NCI-H748 (cell line): ENCODE measurements at regions not wholly inside any gene's neighbourhood (a gene's known extent, or its start where the extent isn't known, plus 50 kb on each side); places are given as distances from the start of the nearest gene placed in this dataset.

Experiments
- DNase-seq: peaks from one replicate; lab custom pipeline; 2025; ENCODE audit not compliant: unreplicated experiment; lab: John Stamatoyannopoulos, UW

GRCh38 chr13:73601708-73602107 lies 532.5 kb downstream of the KLF12 start:
- no peak for DNase-seq

DNA sequence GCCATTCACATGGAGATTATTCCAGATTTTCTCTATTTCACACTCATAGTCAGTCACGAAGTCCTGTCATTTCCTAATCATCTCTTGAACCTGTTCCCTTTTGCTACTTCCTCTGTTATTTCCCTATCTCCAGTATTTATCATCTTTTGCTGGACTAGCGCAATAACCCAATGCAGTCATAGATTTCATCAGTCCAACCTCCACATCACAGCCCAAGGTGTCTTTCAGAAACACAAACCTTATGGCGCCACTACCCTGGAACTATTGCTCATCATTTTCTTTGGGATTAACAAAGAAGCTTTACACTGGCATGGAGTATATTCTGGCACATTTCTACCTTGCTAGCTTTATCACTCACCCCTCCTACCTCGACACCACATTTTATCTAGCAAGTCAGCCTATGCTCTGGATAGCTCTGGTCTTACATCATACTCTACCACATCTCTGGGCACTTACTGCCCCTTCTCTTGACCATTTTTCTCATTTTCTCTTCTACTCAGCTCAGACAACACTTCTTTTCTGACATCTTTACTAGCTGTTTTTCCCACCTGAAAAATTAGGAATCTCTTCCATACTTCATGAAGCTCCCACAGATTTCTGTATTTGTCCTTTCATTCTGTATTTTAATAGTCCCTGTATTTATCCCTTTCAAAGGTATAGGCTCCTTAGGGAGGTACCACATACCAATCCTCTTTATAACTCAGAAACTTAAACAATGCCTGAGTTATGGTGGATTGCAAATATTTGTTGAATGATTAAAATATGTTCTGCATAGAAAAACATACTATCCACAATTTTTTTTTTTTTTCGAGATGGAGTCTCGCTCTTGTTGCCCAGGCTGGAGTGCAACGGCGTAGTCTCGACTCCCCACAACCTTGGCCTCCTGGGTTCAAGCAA lies 534.7 kb downstream of the KLF12 start:
- no peak for DNase-seq

GRCh38 chr13:73598020-73598712 lies 536.0 kb downstream of the KLF12 start:
- no peak for DNase-seq

DNA sequence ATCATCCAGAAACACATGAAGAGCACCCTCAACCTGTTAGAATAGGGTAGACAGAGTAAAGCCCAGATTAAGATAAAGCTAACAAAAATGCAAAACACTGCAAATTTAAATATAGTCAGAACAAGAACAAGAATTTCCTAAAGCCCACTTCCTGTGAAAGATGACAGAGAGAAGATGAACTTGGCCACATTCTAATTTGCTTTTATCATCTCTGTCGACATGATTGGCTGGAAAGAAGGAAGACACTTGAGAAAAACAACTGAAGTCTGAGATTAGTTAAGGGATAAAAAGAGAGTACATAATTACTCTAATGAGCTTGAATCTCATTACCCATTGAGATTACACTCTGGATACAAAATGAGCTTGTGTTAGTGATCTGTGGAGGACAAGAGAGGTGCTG lies 537.6 kb downstream of the KLF5 start:
- no peak for DNase-seq

DNA sequence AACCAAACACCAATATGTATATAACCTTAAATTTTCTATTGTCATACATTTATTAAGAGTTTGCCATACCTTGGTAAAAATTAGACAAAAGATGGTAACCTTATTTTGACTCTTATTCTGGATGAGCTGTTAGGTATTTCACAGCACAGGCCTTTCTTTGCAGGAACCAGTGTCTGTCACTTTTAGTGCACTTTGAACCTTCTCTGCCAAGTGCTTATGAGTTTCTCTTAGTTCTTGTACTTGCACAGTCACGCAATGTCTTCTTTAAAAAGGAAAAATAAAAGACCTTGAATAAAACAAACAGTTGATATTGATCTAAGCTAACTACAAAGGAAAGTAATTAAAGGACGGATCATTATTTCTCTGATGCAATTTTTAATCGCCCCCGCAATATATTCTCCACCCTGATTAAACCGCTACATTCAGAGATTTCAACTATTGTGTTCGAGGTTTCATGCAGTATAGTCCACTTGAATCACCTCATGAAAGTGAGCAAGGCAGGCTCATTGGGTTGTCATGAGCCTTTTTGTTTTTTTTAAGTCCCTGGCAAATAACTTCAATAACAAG lies 534.5 kb downstream of the KLF5 start:
- DNase-seq, result peak; percentile 43

GRCh38 chr13:73591861-73592260 lies 533.1 kb downstream of the KLF5 start:
- DNase-seq, result no peak

- DNase-seq, result no peak
These were observed 532.0 kb downstream of the KLF5 start for GRCh38 chr13:73590795-73591194.

GRCh38 chr13:73585236-73585635 lies 526.4 kb downstream of the KLF5 start:
- no peak for DNase-seq

- DNase-seq, result no peak
These were observed 524.5 kb downstream of the KLF5 start for GRCh38 chr13:73583331-73583730.

DNA sequence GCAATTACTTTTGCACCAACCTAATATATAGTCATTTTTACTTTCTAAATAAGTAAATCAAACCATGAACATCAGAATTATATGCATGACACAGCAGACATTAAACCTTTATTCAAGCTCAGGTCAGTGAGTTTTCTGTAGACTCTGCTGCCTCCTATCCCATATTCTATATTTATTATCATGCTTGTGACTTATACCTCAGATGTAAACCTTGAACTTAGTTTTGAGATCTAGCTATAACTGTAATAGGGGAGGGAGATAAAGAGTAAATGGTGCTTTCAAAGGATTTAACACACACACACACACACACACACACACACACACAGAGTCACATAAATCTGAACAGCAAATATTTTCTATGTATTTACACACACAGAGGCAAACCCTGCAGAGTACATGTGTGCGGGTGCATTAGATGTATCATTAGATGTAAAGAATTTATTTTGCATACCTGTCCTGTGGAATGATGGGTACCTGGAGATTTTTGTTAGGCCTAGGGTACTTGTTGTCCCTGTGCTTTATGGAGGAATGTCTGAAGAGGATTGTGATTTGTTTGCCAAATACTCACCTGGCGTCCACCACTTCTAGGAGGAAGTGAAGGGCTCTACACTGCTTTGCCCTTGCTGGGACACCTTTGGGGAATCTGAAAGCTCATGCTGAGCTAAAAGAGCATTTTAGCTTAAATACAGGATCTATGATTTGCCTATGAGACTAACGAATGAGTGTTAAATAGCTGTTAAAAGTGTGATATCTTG lies 521.9 kb downstream of the KLF5 start:
- DNase-seq, result no peak

DNA sequence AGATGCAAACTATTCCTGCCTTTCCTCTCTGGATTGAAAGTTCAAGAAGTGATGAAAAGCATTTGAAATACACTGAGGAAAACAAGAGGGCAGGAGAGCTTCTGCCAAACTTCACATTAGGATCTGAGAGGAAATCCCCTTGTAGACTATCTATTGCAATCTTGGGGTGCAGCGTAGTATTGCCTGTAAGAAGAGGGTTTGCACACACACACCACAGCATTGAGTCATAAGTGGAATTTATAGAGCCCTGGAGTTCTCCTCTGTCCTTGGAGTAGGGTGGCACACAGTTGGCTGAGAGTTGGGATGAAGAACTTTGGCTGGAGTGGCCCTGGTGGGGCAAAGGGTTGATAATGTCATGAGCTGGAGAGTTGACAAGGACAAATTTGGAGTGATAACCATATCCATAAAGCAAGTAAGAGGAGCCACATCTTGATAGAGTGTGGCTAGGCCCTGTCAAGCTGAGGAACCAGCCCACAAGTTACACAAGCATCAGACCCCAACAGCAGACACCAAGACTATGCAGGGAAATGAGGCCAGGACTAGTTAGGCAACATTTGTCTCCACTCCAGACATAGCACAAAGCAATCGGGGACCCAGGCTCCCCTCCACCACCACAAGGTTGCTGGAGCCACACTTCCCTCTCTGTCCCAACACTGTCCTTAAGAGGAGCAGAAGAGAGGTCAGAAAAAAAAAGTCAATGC lies 520.9 kb downstream of the KLF5 start:
- no peak for DNase-seq

GRCh38 chr13:73578251-73578875 lies 519.6 kb downstream of the KLF5 start:
- no peak for DNase-seq

- DNase-seq, result no peak
These were observed 517.5 kb downstream of the KLF5 start for GRCh38 chr13:73576291-73576690.

DNA sequence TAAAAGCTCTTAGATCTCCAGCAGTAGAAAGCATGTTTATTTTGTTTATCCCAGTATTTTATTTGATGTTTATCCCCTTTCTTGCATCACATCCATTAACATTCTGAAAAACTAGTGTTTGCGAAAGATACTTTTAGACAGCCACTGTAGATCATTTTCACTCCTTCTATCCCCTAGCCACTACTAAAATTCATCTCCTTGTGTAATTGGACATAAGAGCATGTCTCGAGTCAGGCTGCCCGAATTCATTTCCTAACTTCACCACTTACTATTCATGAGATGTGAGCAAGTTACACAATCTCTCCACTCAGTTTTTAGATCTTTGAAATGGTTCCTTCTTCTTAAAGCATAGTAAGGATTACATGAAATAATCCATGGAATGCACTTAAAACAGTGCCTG lies 514.0 kb downstream of the KLF5 start:
- no peak for DNase-seq

DNA sequence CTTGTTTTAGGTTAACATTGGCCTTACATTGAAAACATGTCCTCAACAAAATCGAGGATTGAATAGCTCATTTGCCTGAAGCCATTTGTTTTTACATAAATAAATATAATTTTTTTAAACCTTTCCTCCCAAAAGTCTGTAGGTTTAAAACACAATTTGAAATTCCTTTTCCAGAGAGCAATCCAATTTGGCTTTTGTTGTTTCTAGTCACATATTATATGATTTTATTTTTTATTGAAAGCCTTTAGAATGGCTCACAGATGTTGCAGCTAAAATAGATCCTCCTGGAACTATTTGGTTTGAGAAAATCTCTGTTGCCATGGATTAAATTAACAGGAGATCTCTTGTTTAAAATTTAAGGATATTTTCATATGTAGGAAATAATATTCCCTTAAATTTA lies 512.6 kb downstream of the KLF5 start:
- no peak for DNase-seq

DNA sequence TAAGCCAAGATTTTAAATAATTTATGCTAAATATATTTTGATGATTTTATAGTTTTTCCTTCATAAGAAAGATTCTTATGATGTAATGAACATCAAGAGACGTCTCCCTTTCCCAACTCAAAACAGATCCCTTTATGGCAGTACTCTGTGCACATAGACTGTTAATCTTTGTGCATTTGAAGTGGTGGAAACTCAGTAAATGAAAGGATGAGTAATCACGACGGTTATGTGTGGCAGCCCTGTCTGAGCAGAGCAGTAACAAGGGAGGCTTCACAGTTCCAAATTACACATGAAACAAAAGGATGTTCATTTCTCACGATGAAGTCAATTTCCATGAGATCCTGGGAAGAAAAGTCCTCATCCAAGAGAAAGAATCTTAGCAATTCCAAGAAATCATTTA lies 498.1 kb downstream of the KLF5 start:
- DNase-seq, result no peak

DNA sequence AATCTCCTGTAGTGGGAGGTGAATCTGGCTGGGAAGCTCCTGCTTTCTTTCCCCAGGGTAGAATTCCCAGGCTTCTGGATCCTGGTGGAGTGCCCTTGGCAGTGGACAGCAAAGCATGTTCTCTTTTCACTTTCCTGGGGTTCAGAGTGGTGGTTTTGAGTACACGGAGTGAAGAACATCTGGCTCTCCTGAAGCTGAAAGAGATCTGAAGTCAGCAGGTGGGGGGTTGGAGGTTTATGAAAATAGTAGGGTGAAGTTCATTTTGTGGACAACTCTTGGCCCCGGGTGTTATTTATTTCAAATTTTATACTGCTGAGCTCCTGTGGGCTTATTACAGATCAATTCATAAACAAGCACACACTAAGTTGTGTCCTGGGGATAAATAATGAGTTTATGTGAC lies 497.3 kb downstream of the KLF5 start:
- no peak for DNase-seq

GRCh38 chr13:73551736-73552135 lies 492.9 kb downstream of the KLF5 start:
- DNase-seq, result no peak

DNA sequence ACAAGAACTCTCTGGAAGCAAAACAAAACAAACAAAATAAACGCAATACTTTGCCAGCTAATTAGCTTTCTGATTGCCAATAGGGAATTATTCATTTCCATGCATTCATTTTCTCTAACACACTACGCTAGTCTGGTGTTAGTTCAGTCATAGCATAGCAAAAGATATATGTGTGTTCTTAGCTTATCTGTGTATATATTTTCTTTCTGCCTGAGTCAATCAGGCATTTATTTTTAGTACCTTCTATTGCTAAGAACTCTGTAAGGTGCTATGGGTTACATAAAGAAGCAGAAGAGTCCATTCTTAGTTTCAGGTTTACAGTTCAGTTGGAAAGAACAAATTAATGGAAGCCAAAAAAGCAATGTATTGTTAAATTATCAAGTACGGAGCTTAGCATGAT lies 490.9 kb downstream of the KLF5 start:
- no peak for DNase-seq

DNA sequence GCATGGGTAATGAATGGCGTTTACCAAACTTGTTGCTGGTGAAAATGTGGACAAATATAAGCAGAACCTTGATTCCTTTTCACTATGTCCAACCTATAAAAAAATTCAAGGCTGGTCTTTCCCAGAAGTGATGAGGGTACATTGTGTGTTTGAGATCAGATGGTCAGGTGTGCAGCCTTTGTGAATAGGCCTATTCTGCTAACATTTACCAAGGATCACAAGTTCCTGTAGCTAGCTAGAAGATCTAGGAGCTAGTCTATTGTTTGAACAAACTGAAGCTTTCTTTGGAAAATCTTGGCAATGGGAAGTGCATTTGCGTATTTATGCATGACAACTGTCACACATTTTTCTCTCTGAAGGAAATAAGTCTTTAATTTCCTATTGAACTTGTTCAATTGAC lies 489.6 kb downstream of the KLF5 start:
- no peak for DNase-seq
